K562 (cell line): ENCODE measurements at regions not wholly inside any gene's neighbourhood (a gene's known extent, or its start where the extent isn't known, plus 50 kb on each side); places are given as distances from the start of the nearest gene placed in this dataset.

Source experiments
- ATAC-seq: fragments of 200-7000 bp; cut with Tn5 transposase; 3 replicates; pipeline ENCODE4 v1.9.1; 2020; ENCODE audit warnings: moderate library complexity
- BruUV-seq: library from RNA; stranded (reverse); fragments of 400-500 nt; replicated peaks from 2 replicates; lab custom pipeline; 2021; lab: Mats Ljungman, UMichigan
- CTCF ChIA-PET: fragments of 300-600 bp; formaldehyde crosslinking; extraction: SDS; loops from one replicate; lab custom pipeline; 2021; ENCODE audit warnings: low intra/inter-chr PET ratio; lab: Yijun Ruan, JAX
- POLR2A ChIA-PET: fragments of 300-600, 350-650 bp; sonication (Branson Sonifier 250); formaldehyde crosslinking; extraction: SDS; loops from one replicate; lab custom pipeline; 2021; ENCODE audit warnings: antibody characterized with exemption, inconsistent platforms; lab: Yijun Ruan, JAX
- DNase-seq, 4 experiments: peaks; one replicate each; pipeline versions ENCODE4 v3.0.0 to v3.0.0-alpha.2; 2011 to 2018; ENCODE audit warnings: low spot score in 3 of 4, mixed read lengths in 3 of 4; ENCODE audit errors: extremely low read depth in 1 of 4
- FAIRE-seq: peaks from 2 replicates; lab custom pipeline; 2011; peaks lifted over from hg19 to GRCh38; lab: Jason Lieb, UNC
- H2AFZ ChIP-seq: 2 replicates; pipeline ENCODE4 v1.6.0; 2011; ENCODE audit warnings: low read depth, low read length, control low read depth, inconsistent platforms
- H3K27ac ChIP-seq: fragments of 200-600 bp; 3 replicates; pipeline ENCODE4 v1.8.0; 2011; ENCODE audit warnings: low read depth, mild to moderate bottlenecking, control low read depth, inconsistent platforms, low read length, moderate library complexity, mixed read lengths; ENCODE audit errors: extremely low read depth
- H3K27me3 ChIP-seq, 2 experiments: fragments of 300-600 bp in 1 of 2; 2 replicates in 1 of 2; 3 replicates in 1 of 2; pipeline versions ENCODE4 v1.6.0 to v1.8.0; 2011; ENCODE audit warnings: inconsistent platforms in 2 of 2, low read length in 2 of 2, mild to moderate bottlenecking in 1 of 2, mixed read lengths in 1 of 2, moderate library complexity in 1 of 2; ENCODE audit not compliant: control insufficient read depth in 2 of 2, insufficient read depth in 2 of 2
- H3K36me3 ChIP-seq: fragments of 300-600 bp; 3 replicates; pipeline ENCODE4 v1.8.0; 2011; ENCODE audit warnings: mild to moderate bottlenecking, low read length, inconsistent platforms; ENCODE audit not compliant: control insufficient read depth, insufficient read depth
- H3K4me1 ChIP-seq, 2 experiments: fragments of 200-600 bp in 1 of 2; replicated peaks in 1 of 2; 2 replicates in 1 of 2; 3 replicates in 1 of 2; pipeline versions ENCODE4 v1.5.1 to v1.8.0; 2011; ENCODE audit warnings: inconsistent platforms in 2 of 2, low read length in 2 of 2, mild to moderate bottlenecking in 1 of 2, mixed read lengths in 1 of 2, moderate library complexity in 1 of 2; ENCODE audit not compliant: control insufficient read depth in 2 of 2, insufficient read depth in 2 of 2
- H3K4me2 ChIP-seq: 2 replicates; pipeline ENCODE4 v1.6.1; 2011; ENCODE audit warnings: low read length, control low read depth, inconsistent platforms, mixed read lengths; ENCODE audit not compliant: insufficient read depth
- H3K4me3 ChIP-seq: fragments of 200-600 bp; sonication (generic), shearing (Covaris generic); 2 replicates; pipeline ENCODE4 v1.5.1; 2016; ENCODE audit warnings: control low read depth, inconsistent platforms
- H3K79me2 ChIP-seq: fragments of 200-600 bp; 3 replicates; pipeline ENCODE4 v1.8.0; 2011; ENCODE audit warnings: low read length, inconsistent platforms; ENCODE audit not compliant: control insufficient read depth, insufficient read depth
- H3K9ac ChIP-seq, 2 experiments: 2 replicates each; pipeline versions ENCODE4 v1.6.0 to v1.6.1; 2011; ENCODE audit warnings: low read depth in 2 of 2, low read length in 2 of 2, control low read depth in 1 of 2, inconsistent platforms in 1 of 2, mild to moderate bottlenecking in 1 of 2, mixed read lengths in 1 of 2; ENCODE audit not compliant: insufficient read depth in 1 of 2
- H3K9me1 ChIP-seq: one replicate; pipeline ENCODE4 v1.6.0; 2011; ENCODE audit warnings: inconsistent platforms, mild to moderate bottlenecking, low read length, moderate library complexity; ENCODE audit not compliant: control insufficient read depth, insufficient read depth
- H3K9me3 ChIP-seq: replicated peaks from 2 replicates; pipeline ENCODE4 v1.5.1; 2011; ENCODE audit warnings: low read depth, low read length, inconsistent platforms; ENCODE audit not compliant: control insufficient read depth, insufficient read depth
- H4K20me1 ChIP-seq: replicated peaks from 2 replicates; pipeline ENCODE4 v1.6.1; 2011; ENCODE audit warnings: low read length, inconsistent platforms, mixed read lengths; ENCODE audit not compliant: control insufficient read depth, insufficient read depth
- ARID2 ChIP-seq: fragments of 450-650 bp; IDR thresholded peaks from 2 replicates; pipeline ENCODE4 v1.6.1; 2017; ENCODE audit warnings: antibody characterized with exemption, mild to moderate bottlenecking
- BMI1 ChIP-seq: fragments of 150-350 bp; IDR thresholded peaks from 2 replicates; pipeline ENCODE4 v1.6.1; 2014; ENCODE audit warnings: low read length
- BRD9 ChIP-seq: fragments of 450-650 bp; IDR thresholded peaks from 2 replicates; pipeline ENCODE4 v1.6.1; 2018; ENCODE audit warnings: low read depth; ENCODE audit not compliant: partially characterized antibody
- BRF1 ChIP-seq: IDR thresholded peaks from 3 replicates; pipeline ENCODE4 v1.6.1; 2011; ENCODE audit warnings: borderline replicate concordance, mild to moderate bottlenecking; ENCODE audit not compliant: insufficient read length; ENCODE audit errors: extremely low read depth
- CHD1 ChIP-seq: fragments of 200-600 bp; sonication (generic); IDR thresholded peaks from one replicate; pipeline ENCODE4 v1.6.1; 2012; ENCODE audit warnings: mild to moderate bottlenecking, moderate library complexity, low read length, inconsistent platforms
- CSDE1 ChIP-seq, 2 experiments: fragments of 450-650 bp; IDR thresholded peaks; 2 replicates each; pipeline ENCODE4 v1.6.1; 2016; ENCODE audit warnings: mild to moderate bottlenecking in 1 of 2
- GATAD2A ChIP-seq: fragments of 450-650 bp; IDR thresholded peaks from 2 replicates; pipeline ENCODE4 v1.6.1; 2017
- LARP7 ChIP-seq: fragments of 450-650 bp; IDR thresholded peaks from 2 replicates; pipeline ENCODE4 v1.6.1; 2016
- NCOA4 ChIP-seq: fragments of 450-650 bp; IDR thresholded peaks from 2 replicates; pipeline ENCODE4 v1.6.1; 2018; ENCODE audit warnings: mild to moderate bottlenecking; ENCODE audit not compliant: partially characterized antibody
- NFATC3 ChIP-seq: fragments of 450-650 bp; IDR thresholded peaks from 2 replicates; pipeline ENCODE4 v1.6.1; 2017; ENCODE audit warnings: mild to moderate bottlenecking
- PML ChIP-seq: IDR thresholded peaks from 2 replicates; pipeline ENCODE4 v1.6.1; 2012; ENCODE audit warnings: low read length, inconsistent platforms
- SMAD2 ChIP-seq: fragments of 150-350 bp; IDR thresholded peaks from 2 replicates; pipeline ENCODE4 v1.6.1; 2014; ENCODE audit warnings: low read depth, mild to moderate bottlenecking, low read length
- TSC22D4 ChIP-seq: fragments of 450-650 bp; IDR thresholded peaks from 2 replicates; pipeline ENCODE4 v1.6.1; 2016; ENCODE audit warnings: missing genetic modification characterization, missing biosample characterization, control low read depth
- YY1 ChIP-seq, 3 experiments: IDR thresholded peaks; 2 replicates each; pipeline ENCODE4 v1.6.1; 2011; ENCODE audit warnings: low read length in 2 of 3, mild to moderate bottlenecking in 2 of 3, moderate library complexity in 2 of 3, borderline replicate concordance in 1 of 3, control low read depth in 1 of 3, low read depth in 1 of 3; ENCODE audit not compliant: insufficient read depth in 3 of 3, insufficient replicate concordance in 2 of 3, control insufficient read depth in 1 of 3, insufficient read length in 1 of 3; ENCODE audit errors: extremely low read depth in 1 of 3
- ZSCAN29 ChIP-seq: fragments of 450-650 bp; IDR thresholded peaks from 2 replicates; pipeline ENCODE4 v1.6.1; 2017
- WGBS: fragments of 100-300 bp; shearing (Covaris generic); methylation state at CpG from one replicate; pipeline ENCODE4 v1.1.6; 2016; ENCODE audit warnings: low coverage, mixed read lengths; ENCODE audit not compliant: insufficient coverage; ENCODE audit errors: missing lambda C conversion rate; 5-methylcytosine and 5-hydroxymethylcytosine counted together
- in situ Hi-C: fragments of 300-500 bp; cut with MboI; formaldehyde crosslinking; loops from 4 replicates; pipeline ENCODE4 v1.15.0; 2018; ENCODE audit warnings: inconsistent platforms, mixed read lengths
- intact Hi-C: fragments of 100-400 bp; cut with micrococcal nuclease; formaldehyde crosslinking; loops from 2 replicates; pipeline ENCODE4 v1.14.2; 2022
- TF ChIP-seq, protein P1 (sequence below): fragments of 450-650 bp; formaldehyde crosslinking; IDR thresholded peaks from 2 replicates; pipeline ENCODE4 v1.4.0; 2020; ENCODE audit warnings: mild to moderate bottlenecking, moderate library complexity

- no peak for TF ChIP-seq NCOA4
- no peak for TF ChIP-seq CHD1
- no peak for TF ChIP-seq SMAD2
- TF ChIP-seq GATAD2A: no peak
- TF ChIP-seq NFATC3: no peak
- no peak for TF ChIP-seq BRF1
- no peak for TF ChIP-seq ARID2
- TF ChIP-seq BRD9: no peak
- TF ChIP-seq, all 486 proteins: peak for 0
- Histone ChIP-seq H3K4me1 (no peaks in the 10 kb centered on the region), H3K36me3 (no peaks in the 10 kb centered on the region), H3K79me2 (no peaks in the 10 kb centered on the region), H3K27me3 (no peaks in the 10 kb centered on the region), H3K9me3 (no peaks in the 10 kb centered on the region), H4K20me1 (no peaks in the 10 kb centered on the region), H3K9ac (no peak overlapping the region), H2AFZ (no peak overlapping the region), H3K4me3 (no peak overlapping the region), H3K27ac (no peak overlapping the region), H3K4me2 (no peak overlapping the region), H3K9me1 (no peaks in the 10 kb centered on the region)
- POLR2A ChIA-PET: no interaction called here
- WGBS: 0% methylated on average over 2 of the region's 2 CpGs
- intact Hi-C loops: no loop called here
- CTCF ChIA-PET: no interaction called here
- in situ Hi-C loops: no loop called here
- no peak for ATAC-seq
- FAIRE-seq: no peak
- no TSS peak for BruUV-seq
- DNase-seq: no peak
Observed at GRCh38 chr6:135657207-135657606, 159.7 kb upstream of the AHI1 start.

DNA sequence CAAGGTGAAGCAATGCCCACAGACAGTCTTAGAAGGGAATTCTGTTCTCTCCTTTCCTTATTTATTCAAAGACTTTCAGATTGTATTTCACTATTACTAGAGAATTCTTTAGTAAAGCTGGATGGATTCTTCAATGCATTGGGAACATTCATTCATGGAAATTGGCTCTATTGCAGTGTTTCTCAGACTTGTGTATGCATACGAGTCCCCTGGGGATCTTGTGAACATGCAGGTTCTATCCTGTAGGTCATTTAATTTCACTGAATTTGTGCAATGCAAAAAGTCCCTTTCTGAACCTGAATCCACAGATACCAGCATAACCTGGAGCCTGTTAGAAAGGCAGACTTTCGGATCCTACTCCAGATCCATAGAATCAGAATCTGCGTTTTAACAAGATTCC, 160.9 kb upstream of the AHI1 start:
- no peak for FAIRE-seq
- CTCF ChIA-PET: no interaction called here
- Histone ChIP-seq H3K36me3 (no peaks in the 10 kb centered on the region), H3K27me3 (no peaks in the 10 kb centered on the region), H3K9me3 (no peaks in the 10 kb centered on the region), H3K27ac (no peak overlapping the region), H2AFZ (no peak overlapping the region), H3K4me3 (no peak overlapping the region), H3K9me1 (no peaks in the 10 kb centered on the region), H3K4me1 (no peaks in the 10 kb centered on the region), H3K9ac (no peak overlapping the region), H3K79me2 (no peaks in the 10 kb centered on the region), H3K4me2 (no peak overlapping the region), H4K20me1 (no peaks in the 10 kb centered on the region)
- in situ Hi-C loops (no loop called here), intact Hi-C loops (no loop called here)
- BruUV-seq: no TSS peak
- no peak for ATAC-seq
- WGBS: 2% methylated on average over 3 of the region's 3 CpGs
- no peak for DNase-seq
- POLR2A ChIA-PET: interaction anchor here (1.1 kb wide), 1 partner anchor 32 kb away, joined by 3 read pairs; no protein-coding TSS in a partner anchor
- TF ChIP-seq ZSCAN29 (no peak), YY1 (IDR thresholded peaks at IDR 0.05; ENCODE audit: borderline replicate concordance in 1 of 3, control insufficient read depth in 1 of 3, extremely low read depth in 1 of 3, insufficient read depth in 3 of 3, insufficient read length in 1 of 3, insufficient replicate concordance in 2 of 3, low read depth in 1 of 3, low read length in 2 of 3) (no peak), BMI1 (no peak), LARP7 (no peak), CSDE1 (IDR thresholded peaks at IDR 0.05) (no peak), PML (no peak), TSC22D4 (no peak)
- TF ChIP-seq, protein P1, sequence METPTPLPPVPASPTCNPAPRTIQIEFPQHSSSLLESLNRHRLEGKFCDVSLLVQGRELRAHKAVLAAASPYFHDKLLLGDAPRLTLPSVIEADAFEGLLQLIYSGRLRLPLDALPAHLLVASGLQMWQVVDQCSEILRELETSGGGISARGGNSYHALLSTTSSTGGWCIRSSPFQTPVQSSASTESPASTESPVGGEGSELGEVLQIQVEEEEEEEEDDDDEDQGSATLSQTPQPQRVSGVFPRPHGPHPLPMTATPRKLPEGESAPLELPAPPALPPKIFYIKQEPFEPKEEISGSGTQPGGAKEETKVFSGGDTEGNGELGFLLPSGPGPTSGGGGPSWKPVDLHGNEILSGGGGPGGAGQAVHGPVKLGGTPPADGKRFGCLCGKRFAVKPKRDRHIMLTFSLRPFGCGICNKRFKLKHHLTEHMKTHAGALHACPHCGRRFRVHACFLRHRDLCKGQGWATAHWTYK (CRISPR knock-in tag): no peak
